Iris pigment epithelial cell (primary cell): ENCODE measurements at regions not wholly inside any gene's neighbourhood (a gene's known extent, or its start where the extent isn't known, plus 50 kb on each side); places are given as distances from the start of the nearest gene placed in this dataset.
A peak's percentile ranks its signal among the peaks of the same experiment; 100 is the strongest.
"Not testable (repeated sequence)": the region's sequence is repeated elsewhere in the genome, so short reads cannot be mapped to it uniquely, and the experiment has no call there.

ENCODE experiments used
- DNase-seq: peaks from one replicate; pipeline ENCODE4 v3.0.0-alpha.2; 2011; ENCODE audit warnings: low read depth

GRCh38 chr5:89080467-89081116 lies 197.6 kb upstream of the MEF2C start:
- no peak for DNase-seq

- no peak for DNase-seq
These were observed 190.1 kb upstream of the MEF2C start for GRCh38 chr5:89072842-89073672.

- no peak for DNase-seq
These were observed 189.0 kb upstream of the MEF2C start for GRCh38 chr5:89071941-89072331.

GRCh38 chr5:89071101-89071940 lies 188.3 kb upstream of the MEF2C start:
- no peak for DNase-seq

GRCh38 chr5:89069591-89069990 lies 186.6 kb upstream of the MEF2C start:
- no peak for DNase-seq

- DNase-seq: no peak
These were observed 184.4 kb upstream of the MEF2C start for GRCh38 chr5:89067362-89067761.

- DNase-seq: no peak
These were observed 182.9 kb upstream of the MEF2C start for GRCh38 chr5:89065919-89066318.

GRCh38 chr5:89064736-89065135 lies 181.8 kb upstream of the MEF2C start:
- no peak for DNase-seq

GRCh38 chr5:89064054-89064453 lies 181.1 kb upstream of the MEF2C start:
- no peak for DNase-seq

- DNase-seq: no peak
These were observed 177.8 kb upstream of the MEF2C start for GRCh38 chr5:89060768-89061167.

GRCh38 chr5:89059274-89059673 lies 176.3 kb upstream of the MEF2C start:
- DNase-seq: no peak

- DNase-seq: no peak
These were observed 172.7 kb upstream of the MEF2C start for GRCh38 chr5:89055695-89056085.

- no peak for DNase-seq
These were observed 172.2 kb upstream of the MEF2C start for GRCh38 chr5:89055015-89055694.

GRCh38 chr5:89053547-89053946 lies 170.6 kb upstream of the MEF2C start:
- DNase-seq: no peak

- not testable (repeated sequence) for DNase-seq
These were observed 167.1 kb upstream of the MEF2C start for GRCh38 chr5:89050062-89050461.

GRCh38 chr5:89047571-89047970 lies 164.6 kb upstream of the MEF2C start:
- DNase-seq: peak; percentile 28

GRCh38 chr5:89045216-89045615 lies 162.2 kb upstream of the MEF2C start:
- DNase-seq: no peak

GRCh38 chr5:89044674-89045200 lies 161.8 kb upstream of the MEF2C start:
- no peak for DNase-seq

- DNase-seq: peak; percentile 27
These were observed 160.7 kb upstream of the MEF2C start for GRCh38 chr5:89043676-89044075.

- DNase-seq: no peak
These were observed 159.8 kb upstream of the MEF2C start for GRCh38 chr5:89042746-89043145.

- no peak for DNase-seq
These were observed 159.0 kb upstream of the MEF2C start for GRCh38 chr5:89041976-89042375.

GRCh38 chr5:89041249-89041779 lies 158.3 kb upstream of the MEF2C start:
- no peak for DNase-seq
